ENCODE measurements at regions not wholly inside any gene's neighbourhood (a gene's known extent, or its start where the extent isn't known, plus 50 kb on each side); places are given as distances from the start of the nearest gene placed in this dataset.

GRCh38 chr5:116806836-116807235 is 232.2 kb upstream of the SEMA6A start:
- no peak for TF ChIP-seq ZFX (IDR thresholded peaks at IDR 0.05; ENCODE audit: borderline replicate concordance)
- no peak for TF ChIP-seq CTCF (IDR thresholded peaks at IDR 0.05)
- H3K27ac ChIP-seq: no peak overlapping the region

- no peak for TF ChIP-seq CTCF (IDR thresholded peaks at IDR 0.05)
- H3K27ac ChIP-seq: no peak overlapping the region
Measured at GRCh38 chr5:116799401-116799800, 224.8 kb upstream of the SEMA6A start.

GRCh38 chr5:116795189-116795588 is 220.6 kb upstream of the SEMA6A start:
- TF ChIP-seq ZFX (IDR thresholded peaks at IDR 0.05; ENCODE audit: borderline replicate concordance): no peak
- H3K27ac ChIP-seq: no peak overlapping the region

- TF ChIP-seq CTCF (IDR thresholded peaks at IDR 0.05) (no peak), ZFX (IDR thresholded peaks at IDR 0.05; ENCODE audit: borderline replicate concordance) (no peak)
- no peak overlapping the region for H3K27ac ChIP-seq
Measured at GRCh38 chr5:116789522-116789921, 214.9 kb upstream of the SEMA6A start.

GRCh38 chr5:116788851-116789403 is 214.3 kb upstream of the SEMA6A start:
- TF ChIP-seq ZFX (IDR thresholded peaks at IDR 0.05; ENCODE audit: borderline replicate concordance) (no peak), CTCF (IDR thresholded peaks at IDR 0.05) (no peak)
- no peak overlapping the region for H3K27ac ChIP-seq

- TF ChIP-seq CTCF (IDR thresholded peaks at IDR 0.05) (no peak), ZFX (IDR thresholded peaks at IDR 0.05; ENCODE audit: borderline replicate concordance) (no peak)
- no peak overlapping the region for H3K27ac ChIP-seq
Measured at GRCh38 chr5:116787570-116787969, 212.9 kb upstream of the SEMA6A start.

- H3K27ac ChIP-seq: no peak overlapping the region
- no peak for TF ChIP-seq CTCF (IDR thresholded peaks at IDR 0.05)
- no peak for TF ChIP-seq ZFX (IDR thresholded peaks at IDR 0.05; ENCODE audit: borderline replicate concordance)
Measured at GRCh38 chr5:116785106-116785505, 210.5 kb upstream of the SEMA6A start.

- H3K27ac ChIP-seq: no peak overlapping the region
- TF ChIP-seq CTCF (IDR thresholded peaks at IDR 0.05) (no peak), ZFX (IDR thresholded peaks at IDR 0.05; ENCODE audit: borderline replicate concordance) (no peak)
Measured at GRCh38 chr5:116779846-116780245, 205.2 kb upstream of the SEMA6A start.

All from 22Rv1 (cell line).